T1000 (cell line): ENCODE measurements at regions not wholly inside any gene's neighbourhood (a gene's known extent, or its start where the extent isn't known, plus 50 kb on each side); places are given as distances from the start of the nearest gene placed in this dataset.

Source experiments
- DNase-seq: peaks from one replicate; lab custom pipeline; 2025; ENCODE audit warnings: mixed read lengths; lab: John Stamatoyannopoulos, UW

- DNase-seq, result no peak
Measured at GRCh38 chr11:69931060-69931910, 112.1 kb upstream of the FGF3 start.

- no peak for DNase-seq
Measured at GRCh38 chr11:69931994-69932910, 113.0 kb upstream of the FGF3 start.

- no peak for DNase-seq
Measured at GRCh38 chr11:69934861-69935494, 115.8 kb upstream of the FGF3 start.

- DNase-seq, result no peak
Measured at GRCh38 chr11:69935941-69936505, 116.8 kb upstream of the FGF3 start.

GRCh38 chr11:69936771-69937170 lies 117.6 kb upstream of the FGF3 start:
- DNase-seq, result no peak

GRCh38 chr11:69938206-69938605 lies 119.0 kb upstream of the FGF3 start:
- DNase-seq, result no peak

- DNase-seq, result no peak
Measured at GRCh38 chr11:69939551-69940245, 120.5 kb upstream of the FGF3 start.

GRCh38 chr11:69940246-69940610 lies 121.0 kb upstream of the FGF3 start:
- no peak for DNase-seq

- DNase-seq, result no peak
Measured at GRCh38 chr11:69941546-69942332, 122.5 kb upstream of the FGF3 start.

GRCh38 chr11:69942333-69942820 lies 123.2 kb upstream of the FGF3 start:
- DNase-seq, result no peak

GRCh38 chr11:69943066-69943465 lies 123.8 kb upstream of the FGF3 start:
- no peak for DNase-seq

GRCh38 chr11:69943506-69943905 lies 124.3 kb upstream of the FGF3 start:
- no peak for DNase-seq

GRCh38 chr11:69944146-69944795 lies 125.1 kb upstream of the FGF3 start:
- no peak for DNase-seq

GRCh38 chr11:69945157-69945556 lies 125.9 kb upstream of the FGF3 start:
- no peak for DNase-seq

- no peak for DNase-seq
Measured at GRCh38 chr11:69947059-69947792, 128.0 kb upstream of the FGF3 start.

- no peak for DNase-seq
Measured at GRCh38 chr11:69947793-69948255, 128.6 kb upstream of the FGF3 start.

- no peak for DNase-seq
Measured at GRCh38 chr11:69948256-69949141, 129.3 kb upstream of the FGF3 start.

- DNase-seq, result peak; percentile 66
Measured at GRCh38 chr11:69949327-69949726, 128.8 kb upstream of the ANO1 start.
